Kasumi-1 (cell line): ENCODE measurements at regions not wholly inside any gene's neighbourhood (a gene's known extent, or its start where the extent isn't known, plus 50 kb on each side); places are given as distances from the start of the nearest gene placed in this dataset.
"Not testable (repeated sequence)": the region's sequence is repeated elsewhere in the genome, so short reads cannot be mapped to it uniquely, and the experiment has no call there.

Experiments
- DNase-seq, 2 experiments: peaks; one replicate each; lab custom pipeline; 2025; lab: John Stamatoyannopoulos, UW

- DNase-seq = not testable (repeated sequence)
Observed at GRCh38 chr21:25531538-25532250, 75.6 kb downstream of the MRPL39 start.

GRCh38 chr21:25528515-25528914, 78.8 kb downstream of the MRPL39 start:
- no peak for DNase-seq

GRCh38 chr21:25518491-25518911, 88.8 kb downstream of the MRPL39 start:
- DNase-seq = no peak

GRCh38 chr21:25515484-25516405, 91.5 kb downstream of the MRPL39 start:
- DNase-seq = no peak

- DNase-seq = no peak
Observed at GRCh38 chr21:25513810-25514209, 93.5 kb downstream of the MRPL39 start.

- DNase-seq = no peak
Observed at GRCh38 chr21:25512095-25513081, 94.9 kb downstream of the MRPL39 start.

GRCh38 chr21:25509862-25510261, 97.4 kb downstream of the MRPL39 start:
- DNase-seq = no peak

GRCh38 chr21:25508364-25508763, 98.9 kb downstream of the MRPL39 start:
- no peak for DNase-seq

GRCh38 chr21:25507522-25507921, 99.8 kb downstream of the MRPL39 start:
- DNase-seq = no peak

- DNase-seq = no peak
Observed at GRCh38 chr21:25506887-25507286, 100.4 kb downstream of the MRPL39 start.

- DNase-seq = no peak
Observed at GRCh38 chr21:25506261-25506660, 101.0 kb downstream of the MRPL39 start.

- no peak for DNase-seq
Observed at GRCh38 chr21:25503981-25504380, 103.3 kb downstream of the MRPL39 start.

GRCh38 chr21:25501996-25502665, 105.2 kb downstream of the MRPL39 start:
- DNase-seq = peak; percentile 83 to 84

GRCh38 chr21:25501462-25501861, 105.8 kb downstream of the MRPL39 start:
- no peak for DNase-seq

GRCh38 chr21:25500598-25500997, 106.7 kb downstream of the MRPL39 start:
- no peak for DNase-seq

GRCh38 chr21:25496825-25497482, 110.3 kb downstream of the MRPL39 start:
- DNase-seq = no peak

- no peak for DNase-seq
Observed at GRCh38 chr21:25494804-25495203, 112.5 kb downstream of the MRPL39 start.

GRCh38 chr21:25493722-25494121, 113.6 kb downstream of the MRPL39 start:
- DNase-seq = no peak

- no peak for DNase-seq
Observed at GRCh38 chr21:25491267-25491666, 116.0 kb downstream of the MRPL39 start.

GRCh38 chr21:25490742-25491141, 116.5 kb downstream of the MRPL39 start:
- no peak for DNase-seq

GRCh38 chr21:25489673-25490072, 117.6 kb downstream of the MRPL39 start:
- DNase-seq = no peak
